Pons (tissue), 1 donor: ENCODE measurements at regions not wholly inside any gene's neighbourhood (a gene's known extent, or its start where the extent isn't known, plus 50 kb on each side); places are given as distances from the start of the nearest gene placed in this dataset.
A peak's percentile ranks its signal among the peaks of the same experiment; 100 is the strongest.
"Not testable (repeated sequence)": the region's sequence is repeated elsewhere in the genome, so short reads cannot be mapped to it uniquely, and the experiment has no call there.

ENCODE experiments used
- DNase-seq: peaks from one replicate; pipeline ENCODE4 v3.0.0-alpha.2; 2016; ENCODE audit warnings: low spot score

- DNase-seq: no peak
These were observed 232.5 kb upstream of the ASCC3 start for GRCh38 chr6:101113468-101114260.

GRCh38 chr6:101114703-101115102 lies 233.6 kb upstream of the ASCC3 start:
- DNase-seq: peak; percentile 73

GRCh38 chr6:101116337-101116736 lies 235.2 kb upstream of the ASCC3 start:
- DNase-seq: no peak

GRCh38 chr6:101117393-101118135 lies 236.4 kb upstream of the ASCC3 start:
- no peak for DNase-seq

GRCh38 chr6:101118136-101118396 lies 236.9 kb upstream of the ASCC3 start:
- no peak for DNase-seq

GRCh38 chr6:101120747-101121146 lies 239.6 kb upstream of the ASCC3 start:
- no peak for DNase-seq

- DNase-seq: no peak
These were observed 244.3 kb upstream of the ASCC3 start for GRCh38 chr6:101125380-101125971.

GRCh38 chr6:101126501-101126900 lies 245.4 kb upstream of the ASCC3 start:
- DNase-seq: no peak

- no peak for DNase-seq
These were observed 248.7 kb upstream of the ASCC3 start for GRCh38 chr6:101129851-101130250.

- DNase-seq: no peak
These were observed 247.1 kb upstream of the GRIK2 start for GRCh38 chr6:101146389-101146788.

GRCh38 chr6:101150226-101150625 lies 243.3 kb upstream of the GRIK2 start:
- DNase-seq: no peak

- DNase-seq: not testable (repeated sequence)
These were observed 235.9 kb upstream of the GRIK2 start for GRCh38 chr6:101157638-101158037.

- peak; percentile 24 for DNase-seq
These were observed 229.9 kb upstream of the GRIK2 start for GRCh38 chr6:101163611-101164010.

- DNase-seq: no peak
These were observed 225.9 kb upstream of the GRIK2 start for GRCh38 chr6:101167638-101168037.

GRCh38 chr6:101171049-101171448 lies 222.5 kb upstream of the GRIK2 start:
- DNase-seq: not testable (repeated sequence)

- DNase-seq: no peak
These were observed 214.8 kb upstream of the GRIK2 start for GRCh38 chr6:101178748-101179147.

- no peak for DNase-seq
These were observed 212.5 kb upstream of the GRIK2 start for GRCh38 chr6:101181006-101181405.

- not testable (repeated sequence) for DNase-seq
These were observed 205.2 kb upstream of the GRIK2 start for GRCh38 chr6:101188285-101188798.

GRCh38 chr6:101195588-101195987 lies 197.9 kb upstream of the GRIK2 start:
- no peak for DNase-seq

GRCh38 chr6:101199441-101199840 lies 194.1 kb upstream of the GRIK2 start:
- DNase-seq: no peak

GRCh38 chr6:101202867-101203374 lies 190.6 kb upstream of the GRIK2 start:
- DNase-seq: no peak

- DNase-seq: no peak
These were observed 189.8 kb upstream of the GRIK2 start for GRCh38 chr6:101203664-101204063.

GRCh38 chr6:101208152-101208551 lies 185.4 kb upstream of the GRIK2 start:
- DNase-seq: no peak
